Non-pigmented ciliary epithelial cell (primary cell): ENCODE measurements at regions not wholly inside any gene's neighbourhood (a gene's known extent, or its start where the extent isn't known, plus 50 kb on each side); places are given as distances from the start of the nearest gene placed in this dataset.

Source experiments
- DNase-seq: peaks from one replicate; pipeline ENCODE4 v3.0.0-alpha.2; 2010; ENCODE audit warnings: low read depth

DNA sequence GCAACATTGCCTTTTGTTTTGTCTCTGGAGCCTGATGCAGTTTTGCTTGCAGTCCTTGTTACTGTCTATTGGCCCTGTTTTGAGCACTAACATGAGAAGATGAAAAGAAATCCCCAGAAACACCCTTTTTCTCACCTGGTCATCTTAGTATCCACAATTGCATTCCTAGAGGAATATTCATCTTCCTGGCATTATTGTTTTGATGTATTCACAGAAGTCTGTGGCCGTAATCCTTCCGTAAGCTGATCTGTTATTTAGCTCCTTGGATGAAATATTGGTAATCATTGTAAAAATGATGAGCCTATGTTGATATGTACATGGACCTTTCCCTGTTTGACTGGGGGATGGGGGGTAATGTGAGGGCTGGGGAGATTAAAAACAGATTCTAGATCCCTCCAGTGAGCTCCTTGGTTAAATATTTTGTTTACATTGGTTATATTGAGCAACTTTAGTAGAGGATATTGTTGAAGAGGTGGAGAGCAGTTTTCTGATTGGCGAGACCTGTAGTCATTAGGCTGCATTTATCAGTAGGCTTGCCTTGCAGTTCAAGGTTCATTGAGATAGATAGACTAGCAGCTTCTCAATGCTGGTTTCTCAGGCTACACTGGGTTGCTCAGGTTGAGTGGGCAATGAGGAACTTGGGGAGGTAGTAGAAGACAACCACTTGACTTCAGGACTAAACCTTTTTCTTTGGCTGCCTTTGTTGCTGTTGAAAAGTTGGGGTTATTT is 117.5 kb downstream of the MACIR start:
- no peak for DNase-seq

DNA sequence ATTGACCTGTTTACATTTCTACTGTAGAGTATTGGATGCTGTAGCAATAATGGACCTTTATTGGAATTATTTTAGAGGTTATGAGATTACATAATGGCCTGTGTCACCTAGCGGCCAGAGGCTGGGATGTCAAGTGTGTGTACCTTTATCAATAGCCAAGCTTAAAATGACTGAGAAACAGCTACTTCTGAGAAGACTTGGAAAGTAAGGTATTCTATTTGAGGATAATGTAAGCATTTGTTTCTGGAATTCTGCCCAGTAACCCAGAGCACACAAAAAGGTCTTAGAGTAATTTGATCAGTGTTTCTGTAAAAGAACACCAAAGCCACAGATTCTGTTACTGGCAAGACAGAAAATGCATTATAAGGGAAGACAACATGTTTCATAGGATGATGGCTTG is 116.8 kb downstream of the MACIR start:
- peak; percentile 76 for DNase-seq

GRCh38 chr5:103374473-103374963 is 116.0 kb downstream of the MACIR start:
- no peak for DNase-seq

DNA sequence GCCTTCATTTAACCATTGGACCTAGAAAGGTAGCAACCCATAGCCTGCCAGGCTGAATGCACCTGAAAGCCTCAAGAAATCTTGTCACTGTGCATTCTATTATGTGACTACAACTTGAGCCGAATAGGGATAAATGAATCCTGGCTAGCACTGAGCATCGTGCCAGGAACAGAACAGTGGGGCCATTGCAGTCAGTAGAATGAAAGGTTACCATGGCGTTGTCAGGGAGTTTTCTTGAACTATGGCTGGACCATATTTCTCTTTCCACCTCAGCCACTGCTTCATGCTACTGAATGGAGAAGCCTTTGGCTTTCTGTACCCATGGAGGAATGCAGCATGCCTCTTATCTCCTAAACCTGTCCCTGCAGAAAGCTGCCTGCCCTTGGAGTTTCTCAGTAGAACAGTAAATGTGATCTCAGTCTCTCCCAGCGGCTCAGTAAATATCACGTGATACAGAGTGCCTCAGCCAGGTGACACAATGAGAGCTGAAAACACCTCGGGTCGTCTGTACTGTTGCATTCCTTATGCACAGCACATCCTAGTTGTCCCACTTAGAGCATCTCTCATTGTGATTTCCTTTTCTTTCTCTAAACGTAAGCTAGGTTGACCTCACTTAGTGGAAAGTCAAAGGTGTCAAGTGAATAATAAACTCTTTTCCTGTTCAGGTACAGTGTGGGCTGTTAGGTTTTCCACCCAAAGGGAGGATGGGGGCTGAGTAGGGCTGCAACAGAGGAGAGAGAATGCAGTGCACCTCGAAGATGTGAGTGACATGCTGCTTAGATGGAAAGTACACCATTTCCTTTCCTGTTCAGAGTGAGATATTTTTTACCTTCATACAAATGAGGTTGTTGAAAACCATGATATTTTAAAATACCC is 115.3 kb downstream of the MACIR start:
- DNase-seq, result no peak

GRCh38 chr5:103371046-103371607 is 112.6 kb downstream of the MACIR start:
- no peak for DNase-seq

GRCh38 chr5:103369125-103370120 is 110.9 kb downstream of the MACIR start:
- DNase-seq, result no peak

GRCh38 chr5:103367702-103368101 is 109.1 kb downstream of the MACIR start:
- no peak for DNase-seq

- DNase-seq, result no peak
Measured at GRCh38 chr5:103366918-103367549, 108.5 kb downstream of the MACIR start.

GRCh38 chr5:103364074-103364473 is 105.5 kb downstream of the MACIR start:
- no peak for DNase-seq

- no peak for DNase-seq
Measured at GRCh38 chr5:103362211-103362610, 103.6 kb downstream of the MACIR start.

DNA sequence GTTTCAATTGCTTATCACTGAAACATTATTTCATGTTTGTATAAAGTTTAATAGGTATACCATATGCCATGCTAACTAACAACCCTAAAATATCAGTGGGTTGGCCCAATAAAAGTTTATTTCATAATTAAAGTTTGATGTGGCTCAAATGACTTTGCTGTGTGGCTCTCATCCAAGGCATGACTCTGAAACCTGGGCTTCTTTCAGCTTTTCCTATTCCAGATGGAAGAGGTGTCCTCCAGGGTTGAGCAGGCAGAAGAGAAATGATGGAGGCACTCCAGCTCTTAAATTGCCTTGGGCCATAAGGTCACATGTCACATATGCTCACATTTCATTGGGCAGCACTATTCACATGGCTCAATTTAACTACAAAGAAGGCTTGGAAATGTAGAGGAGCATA is 101.9 kb downstream of the MACIR start:
- DNase-seq, result no peak

GRCh38 chr5:103358305-103358995 is 99.9 kb downstream of the MACIR start:
- DNase-seq, result no peak

DNA sequence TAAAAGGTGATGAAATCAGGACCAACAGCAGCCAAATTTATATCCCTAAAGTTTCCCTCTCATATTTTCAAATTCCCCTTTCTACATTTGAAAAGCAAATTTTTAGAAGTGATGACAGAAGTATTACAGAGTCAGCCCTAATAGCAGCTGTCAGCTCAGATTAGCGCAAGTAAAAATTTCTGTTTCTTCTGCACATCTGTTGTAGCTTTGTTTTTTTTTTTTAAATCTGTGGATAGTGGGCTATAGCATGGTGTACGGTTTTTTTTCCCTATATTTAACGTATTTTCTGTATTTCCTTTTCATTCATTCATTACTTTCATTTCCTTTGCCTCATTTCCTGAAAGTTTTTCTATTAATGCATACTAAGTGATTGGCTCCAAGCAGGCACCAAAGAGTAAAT is 99.1 kb downstream of the MACIR start:
- no peak for DNase-seq

- no peak for DNase-seq
Measured at GRCh38 chr5:103356350-103357091, 98.0 kb downstream of the MACIR start.

DNA sequence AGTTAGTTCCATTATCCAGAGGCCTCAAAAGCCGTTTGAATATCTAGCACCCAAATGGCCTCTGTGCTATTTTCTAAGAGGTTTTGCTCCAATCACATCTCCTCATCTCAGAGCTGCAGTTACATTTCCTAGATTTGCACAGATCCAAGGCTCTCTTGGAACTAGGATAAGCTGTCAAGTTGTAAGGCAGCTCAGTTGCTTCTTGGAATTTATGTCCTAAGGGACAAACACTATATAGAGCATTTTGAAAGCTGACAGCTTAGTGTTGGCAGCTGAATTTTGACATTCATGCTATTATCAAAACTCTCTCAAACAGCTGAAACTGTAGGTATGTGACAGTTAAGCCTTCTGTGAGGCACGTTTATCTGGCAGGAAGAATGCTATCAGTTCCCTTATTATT is 97.0 kb downstream of the MACIR start:
- DNase-seq, result no peak

GRCh38 chr5:103354446-103354845 is 95.9 kb downstream of the MACIR start:
- DNase-seq, result no peak

- no peak for DNase-seq
Measured at GRCh38 chr5:103353581-103353980, 95.0 kb downstream of the MACIR start.

DNA sequence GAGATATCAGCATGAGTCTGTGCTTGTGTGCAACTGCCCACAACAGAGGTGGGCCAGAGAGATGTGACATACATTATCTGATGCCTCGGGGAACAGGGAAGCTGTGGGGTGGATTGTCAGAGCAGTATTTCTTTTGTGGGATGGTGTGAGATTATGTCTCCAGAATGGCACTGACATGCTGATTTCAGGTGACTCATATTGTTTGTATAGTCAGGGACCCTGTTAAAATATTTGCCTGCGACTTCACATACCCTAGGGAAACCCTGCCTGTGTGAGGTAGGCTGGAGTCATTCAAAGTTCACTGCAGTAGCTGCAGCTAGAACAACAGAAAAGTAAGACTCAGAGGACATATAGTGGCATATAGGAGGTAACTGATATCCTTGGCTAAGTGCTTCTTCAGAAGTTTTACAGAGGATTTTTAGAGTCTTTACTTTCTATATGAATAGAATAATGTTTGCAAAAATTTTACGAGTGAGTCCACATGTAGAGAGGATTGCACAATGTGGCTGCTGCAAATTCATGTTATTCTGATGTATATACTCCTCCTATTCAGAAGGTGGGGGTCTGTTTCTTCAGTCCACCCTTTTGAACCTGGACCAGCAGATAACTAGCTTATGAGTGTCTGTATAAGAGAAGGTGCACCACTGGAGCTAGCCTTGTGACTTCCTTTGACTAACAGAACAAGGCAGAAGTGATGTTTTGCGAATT is 89.3 kb downstream of the MACIR start:
- no peak for DNase-seq

DNA sequence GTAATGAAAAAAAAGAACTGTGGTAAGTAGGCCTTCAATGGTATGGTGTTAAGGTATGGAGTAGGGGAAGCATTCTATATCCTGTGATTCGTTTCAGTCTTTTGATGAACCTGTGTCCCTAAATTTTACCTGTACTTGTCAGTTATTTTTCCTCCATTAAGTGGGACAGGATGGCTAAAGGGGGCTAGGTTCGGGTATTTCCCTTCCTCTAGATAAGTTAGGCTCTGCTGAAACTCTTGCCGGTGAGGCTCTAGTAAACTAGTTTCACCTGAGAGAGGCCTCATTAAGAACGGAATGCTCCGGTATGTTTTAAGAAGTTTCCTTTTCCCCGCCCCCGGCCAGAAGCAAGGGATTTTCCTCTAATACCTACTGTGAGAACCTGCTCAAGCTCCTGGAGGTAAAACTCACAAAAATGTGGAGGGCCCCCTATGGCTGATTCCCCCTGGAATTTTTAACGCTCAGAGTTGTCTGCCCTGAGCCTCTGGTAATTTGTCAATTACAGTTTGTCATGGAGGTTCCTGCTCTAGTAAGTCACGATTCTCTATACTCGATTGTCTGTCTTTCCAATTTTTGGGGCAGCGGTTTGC is 87.7 kb downstream of the MACIR start:
- DNase-seq, result no peak
